GM21786 (cell line): ENCODE measurements at regions not wholly inside any gene's neighbourhood (a gene's known extent, or its start where the extent isn't known, plus 50 kb on each side); places are given as distances from the start of the nearest gene placed in this dataset.

Source experiments
- ATAC-seq: cut with Tn5 transposase; IDR thresholded peaks from one replicate; pipeline ENCODE4 v1.9.1; 2021; ENCODE audit not compliant: unreplicated experiment

DNA sequence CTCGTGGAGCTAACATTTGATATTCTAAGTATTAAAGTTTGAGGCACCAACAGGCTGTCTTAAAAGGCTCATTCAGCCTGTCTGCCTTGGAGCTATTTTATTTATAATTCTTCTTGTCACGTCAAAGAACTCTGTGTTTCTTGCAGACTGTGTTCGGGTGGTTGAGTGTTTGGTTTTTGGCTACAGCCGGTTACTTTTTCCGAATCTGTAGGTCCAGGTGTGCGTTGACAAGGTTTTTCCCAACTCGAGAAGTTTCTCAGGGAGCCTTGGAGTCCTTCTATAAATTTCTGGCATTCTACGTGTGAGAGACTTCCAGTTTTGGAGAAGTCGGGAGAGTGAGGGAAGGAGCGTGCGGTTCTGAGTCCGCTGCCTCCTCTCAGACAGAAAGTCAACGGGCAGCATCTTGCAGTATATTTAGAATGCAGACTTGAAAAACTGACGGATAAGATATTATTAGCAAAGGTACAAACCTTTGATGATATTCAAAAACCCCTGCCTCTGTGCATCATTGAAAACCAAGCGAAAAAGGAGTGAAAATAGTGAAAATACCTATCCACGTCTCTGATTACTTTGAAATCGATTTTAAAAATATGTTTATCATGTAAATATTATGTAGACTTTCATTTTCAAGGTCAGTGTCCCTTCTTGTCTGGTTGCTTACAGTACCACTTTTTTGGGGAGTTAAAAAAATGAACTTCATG lies 85.2 kb upstream of the PPARA start:
- ATAC-seq: no peak

DNA sequence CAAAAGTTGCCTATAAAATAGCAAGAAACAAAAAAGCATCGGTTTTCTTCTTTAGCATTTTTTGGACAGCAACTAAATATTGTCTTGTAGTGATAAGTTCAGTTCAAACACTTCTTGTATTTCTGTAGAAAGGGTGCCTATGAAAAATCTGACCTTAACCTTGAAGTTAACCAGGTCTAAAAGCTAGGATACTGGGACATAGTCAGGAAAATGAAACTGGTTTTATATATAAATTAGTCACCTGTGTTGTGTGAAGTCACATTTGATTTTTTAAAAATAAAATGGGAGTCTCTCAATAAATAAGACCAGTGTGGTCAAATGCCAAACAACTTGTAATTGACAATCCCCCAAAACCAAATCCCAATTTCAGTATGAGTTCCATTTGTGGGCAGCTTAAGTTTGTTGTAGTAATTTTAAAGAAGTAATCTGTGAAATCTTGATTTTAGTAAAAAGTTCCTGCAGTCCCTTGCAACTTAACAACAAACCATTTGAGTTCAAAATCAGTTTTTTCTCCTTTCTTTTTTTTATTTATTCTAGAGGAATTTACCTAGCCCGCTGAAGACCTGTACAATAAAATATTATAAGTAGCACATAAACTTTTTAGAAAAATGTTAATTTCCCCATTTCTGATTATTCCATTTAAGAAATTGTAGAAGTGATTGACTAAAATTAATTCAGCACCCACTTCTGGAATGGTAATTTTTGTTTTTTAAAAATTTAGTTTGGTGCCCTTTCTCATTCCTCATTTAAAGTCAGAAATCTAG lies 84.5 kb upstream of the PPARA start:
- ATAC-seq: no peak

DNA sequence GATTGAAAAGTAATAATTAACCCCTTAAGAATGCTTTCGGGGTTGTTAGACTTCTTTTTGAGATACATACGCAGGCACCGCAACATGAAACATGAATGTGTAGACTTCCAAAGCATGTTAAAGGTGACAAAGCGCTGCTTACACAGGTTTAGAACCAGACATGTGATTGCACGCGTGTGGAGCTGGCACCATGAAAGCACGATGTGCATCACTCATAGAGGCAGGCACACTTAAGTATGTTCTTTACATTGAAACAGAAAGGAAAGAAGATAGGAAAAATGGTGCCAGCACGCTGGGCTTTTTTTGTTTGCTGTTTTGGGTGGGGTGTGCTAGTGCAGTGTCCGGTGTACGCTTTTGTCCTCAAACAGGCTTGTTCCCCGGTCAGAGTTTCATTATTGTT lies 83.6 kb upstream of the PPARA start:
- ATAC-seq: no peak

DNA sequence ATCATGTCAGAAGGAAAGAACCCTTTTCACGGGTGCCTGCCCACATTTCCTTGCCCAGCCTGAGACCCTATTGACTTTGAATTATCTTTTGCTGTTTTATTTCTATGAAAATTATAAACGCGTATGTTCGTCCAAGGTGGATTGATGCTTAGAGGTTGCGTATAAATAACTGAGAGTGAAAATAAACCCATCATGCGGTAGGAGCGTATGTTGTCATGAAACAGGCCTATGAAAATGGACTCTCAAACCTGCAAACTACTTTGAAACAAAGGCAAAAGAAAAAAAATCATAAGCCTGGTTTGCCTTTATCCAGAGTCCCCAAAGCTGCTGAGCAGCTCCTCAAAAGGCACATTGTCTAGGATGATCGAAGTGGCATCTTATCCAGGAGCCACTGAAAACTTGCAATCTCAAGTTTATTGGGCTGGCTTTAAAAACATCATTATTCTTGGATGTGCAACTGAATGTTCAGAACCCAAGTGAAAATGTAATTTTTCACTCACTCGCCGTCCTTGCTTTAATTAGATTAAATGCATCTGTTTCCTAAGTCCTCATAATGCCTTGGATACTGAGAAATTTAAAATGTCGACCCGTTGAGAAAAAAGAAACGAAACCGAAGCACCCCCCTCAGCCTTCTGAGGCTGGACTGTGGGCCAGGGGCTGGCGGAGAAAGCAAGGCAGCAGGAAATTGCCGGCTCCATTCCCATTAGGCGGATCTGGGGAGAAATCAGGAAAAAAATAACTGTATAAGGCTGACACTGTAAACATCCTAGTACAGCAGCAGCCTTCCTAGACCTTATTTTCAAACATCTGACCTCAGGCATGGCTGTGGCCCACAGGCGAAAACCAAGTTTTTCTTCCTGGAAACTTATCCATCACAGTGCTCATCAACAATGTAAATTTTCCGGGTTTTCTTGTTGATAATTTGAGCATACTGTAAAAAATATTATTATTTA lies 82.9 kb upstream of the PPARA start:
- no peak for ATAC-seq

DNA sequence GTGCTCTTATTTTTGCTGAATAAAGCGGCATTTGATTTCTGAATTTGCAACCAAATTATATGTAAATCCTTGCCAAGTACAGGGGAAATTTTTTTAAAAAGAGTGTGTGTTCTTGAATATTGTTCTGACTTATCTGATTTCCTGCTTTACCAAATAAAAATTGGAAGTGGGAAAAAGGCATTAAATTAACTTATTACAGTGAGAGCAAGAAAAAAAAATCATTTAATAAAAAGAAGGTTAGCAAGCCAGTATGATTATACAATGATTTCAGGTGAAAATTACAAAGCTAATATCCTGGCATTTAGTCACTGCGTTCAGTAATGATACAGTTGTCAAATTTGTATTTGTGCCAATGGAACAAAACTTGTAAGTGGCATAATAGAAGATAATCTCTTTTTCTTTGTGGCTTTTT lies 82.1 kb upstream of the PPARA start:
- ATAC-seq: no peak

DNA sequence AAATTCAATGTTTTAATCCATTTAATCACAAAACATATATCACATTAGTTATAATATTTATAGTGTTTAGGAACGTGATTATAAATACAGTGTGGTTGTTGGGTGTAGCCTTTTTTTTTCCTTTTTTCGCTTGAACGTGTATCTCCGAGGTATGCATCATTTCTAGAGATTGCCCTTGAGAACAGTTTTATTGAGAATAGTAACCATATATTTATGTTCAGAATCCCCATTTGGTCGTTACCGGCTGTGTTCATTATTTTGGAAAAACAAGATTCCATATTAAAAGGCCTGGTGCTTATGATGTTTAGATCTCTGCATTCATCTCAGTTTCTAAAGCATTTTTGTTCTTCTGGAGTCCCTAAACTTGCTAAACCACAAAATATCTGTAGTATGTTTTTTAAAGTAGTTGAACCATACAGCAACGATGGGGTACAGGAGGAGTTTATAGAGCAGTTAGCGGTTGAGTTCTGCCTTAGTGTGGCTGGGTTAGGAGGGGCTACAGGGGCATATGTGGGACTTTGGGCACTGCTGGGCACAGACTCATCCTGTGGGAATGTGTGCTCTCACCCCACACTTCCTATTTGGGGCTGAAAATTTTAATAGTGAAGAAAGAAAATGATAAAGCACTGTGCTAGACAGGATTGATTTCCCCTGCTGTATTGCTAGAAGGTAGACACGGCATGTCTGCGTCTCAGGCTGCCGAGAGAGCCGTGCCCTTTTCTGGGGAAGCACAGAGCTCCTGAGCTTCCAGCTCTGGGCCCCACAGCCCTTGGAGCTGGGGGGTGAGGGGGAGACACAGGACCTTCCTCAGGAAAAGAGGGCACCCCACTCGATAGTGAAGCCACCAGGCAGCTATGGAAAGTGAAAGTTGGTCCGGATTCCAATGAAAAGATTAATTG lies 81.5 kb upstream of the PPARA start:
- ATAC-seq: no peak

DNA sequence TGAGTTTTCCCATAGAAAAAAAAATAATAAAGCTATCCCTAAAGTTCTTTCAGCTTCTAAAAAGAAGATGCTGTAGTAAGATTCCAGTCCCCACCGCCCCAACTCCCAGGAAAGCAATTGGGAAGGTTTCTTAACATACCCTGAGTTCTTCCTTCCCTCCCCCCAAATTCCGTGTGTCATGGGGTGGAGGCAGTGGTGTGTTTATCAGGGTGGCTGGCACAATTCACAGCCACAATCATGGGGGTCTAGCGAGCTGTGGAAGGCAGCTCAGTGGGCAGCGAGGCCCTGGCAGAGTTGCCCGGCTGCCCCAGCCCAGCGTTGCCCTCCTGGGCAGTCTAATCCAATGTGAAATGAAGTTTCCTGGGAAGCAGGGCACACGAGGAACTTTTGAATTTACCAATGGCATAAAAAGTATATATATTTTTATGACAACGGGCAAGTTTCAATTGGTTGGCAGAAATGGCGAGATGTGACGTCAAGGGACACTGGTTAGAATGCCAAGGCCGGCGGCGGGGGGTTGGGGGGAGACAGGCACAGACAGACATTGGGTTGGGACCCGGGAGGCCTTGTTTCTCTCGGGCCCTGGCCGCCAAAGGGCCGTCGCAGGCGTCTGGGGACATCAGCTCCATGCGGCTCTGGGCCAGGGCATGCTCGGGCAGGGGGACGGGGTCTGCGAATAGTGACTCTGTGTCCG lies 80.7 kb upstream of the PPARA start:
- ATAC-seq: no peak

DNA sequence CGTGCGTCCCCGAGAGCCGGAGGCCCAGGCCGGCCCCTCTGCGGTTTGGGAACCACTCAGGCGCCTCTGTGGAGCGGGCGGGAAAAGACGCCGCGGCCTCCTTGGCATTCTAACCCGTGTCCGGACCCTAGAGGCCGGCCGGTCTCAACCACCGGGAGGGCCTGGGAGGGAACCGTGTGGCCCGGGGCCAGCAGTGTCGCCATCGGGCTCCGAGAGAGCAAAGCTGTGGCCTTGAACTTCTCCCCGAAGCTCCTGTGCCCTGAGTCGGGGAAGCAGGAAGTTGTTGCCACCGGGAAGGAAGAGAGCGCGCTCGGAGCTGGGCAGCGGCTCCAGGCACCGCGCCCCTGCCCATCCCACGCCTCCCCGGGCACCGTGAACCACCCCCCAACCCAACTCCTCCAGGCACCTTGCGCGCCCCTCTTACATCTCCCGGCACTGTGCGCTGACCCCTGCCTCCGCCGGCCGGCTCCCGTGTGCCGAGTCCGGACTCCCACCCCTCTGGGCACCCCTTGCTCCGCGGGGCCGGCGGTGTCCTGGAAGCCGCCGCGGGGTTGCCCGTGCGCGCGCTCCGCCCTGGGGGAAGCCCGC lies 80.0 kb upstream of the PPARA start:
- ATAC-seq: no peak

DNA sequence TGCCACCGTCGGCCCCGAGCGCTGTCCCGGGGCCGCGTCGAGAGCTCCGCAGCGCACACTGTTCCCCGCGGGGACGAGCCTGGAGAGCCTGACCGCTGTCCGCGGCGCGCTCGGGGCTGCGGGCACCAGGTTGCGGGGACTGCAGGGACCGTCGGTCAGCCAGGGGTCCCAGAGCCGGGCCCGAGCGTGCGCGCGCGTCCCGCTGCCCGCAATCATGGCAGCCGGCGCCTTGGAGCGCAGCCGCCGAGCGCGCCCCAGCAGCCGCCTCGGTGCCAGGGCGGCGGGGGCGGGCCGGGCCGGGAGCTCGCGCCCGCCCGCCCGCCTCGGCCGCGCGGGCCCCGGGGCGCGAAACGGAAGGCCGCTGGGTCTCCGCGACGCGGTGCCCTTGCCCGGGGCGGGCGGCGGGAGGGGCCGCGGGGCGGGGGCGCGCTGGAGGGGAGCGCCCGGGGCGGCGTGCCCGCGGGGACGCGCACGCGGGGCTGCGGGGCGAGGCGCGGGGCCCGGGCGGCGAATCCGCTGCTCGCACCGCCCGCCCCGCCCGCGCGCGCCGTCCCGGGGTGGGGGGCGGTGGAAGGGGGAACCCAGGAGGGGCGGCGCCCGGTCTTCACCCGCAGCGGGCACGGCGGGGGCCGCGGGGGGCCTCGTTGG lies 79.4 kb upstream of the PPARA start:
- ATAC-seq: no peak

DNA sequence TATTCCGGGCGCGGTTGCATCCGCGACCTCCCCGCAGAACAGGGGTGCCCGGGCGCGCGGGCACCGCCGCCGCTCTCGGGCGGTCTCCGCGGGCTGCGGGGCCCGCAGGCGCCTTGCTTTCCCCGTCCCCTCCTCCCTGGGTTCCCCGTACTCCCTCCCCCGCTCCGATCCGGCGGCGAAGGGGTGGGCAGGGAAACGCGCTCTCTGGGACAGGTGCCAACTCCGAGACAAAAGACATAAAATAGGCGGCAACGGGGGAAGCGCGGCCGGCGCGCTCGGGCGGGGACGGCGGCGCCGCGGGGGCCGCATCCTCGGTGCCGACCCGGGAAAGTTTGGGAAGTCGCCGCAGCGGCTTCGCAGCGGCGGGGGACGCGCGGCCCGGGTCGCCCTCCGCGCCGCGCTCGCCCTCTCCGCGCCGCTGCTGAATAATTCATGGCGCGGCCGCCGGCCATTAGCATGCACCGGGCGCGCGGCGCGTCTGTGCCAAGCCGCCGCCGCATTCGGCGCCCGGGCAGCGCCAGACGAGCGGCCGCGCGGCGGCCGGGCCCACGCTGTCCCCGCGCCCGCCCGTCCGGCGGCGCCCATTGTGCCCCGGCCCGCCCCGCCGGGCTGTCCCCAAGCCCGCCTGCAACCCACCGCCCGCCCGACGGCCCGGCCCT lies 78.7 kb upstream of the PPARA start:
- no peak for ATAC-seq

DNA sequence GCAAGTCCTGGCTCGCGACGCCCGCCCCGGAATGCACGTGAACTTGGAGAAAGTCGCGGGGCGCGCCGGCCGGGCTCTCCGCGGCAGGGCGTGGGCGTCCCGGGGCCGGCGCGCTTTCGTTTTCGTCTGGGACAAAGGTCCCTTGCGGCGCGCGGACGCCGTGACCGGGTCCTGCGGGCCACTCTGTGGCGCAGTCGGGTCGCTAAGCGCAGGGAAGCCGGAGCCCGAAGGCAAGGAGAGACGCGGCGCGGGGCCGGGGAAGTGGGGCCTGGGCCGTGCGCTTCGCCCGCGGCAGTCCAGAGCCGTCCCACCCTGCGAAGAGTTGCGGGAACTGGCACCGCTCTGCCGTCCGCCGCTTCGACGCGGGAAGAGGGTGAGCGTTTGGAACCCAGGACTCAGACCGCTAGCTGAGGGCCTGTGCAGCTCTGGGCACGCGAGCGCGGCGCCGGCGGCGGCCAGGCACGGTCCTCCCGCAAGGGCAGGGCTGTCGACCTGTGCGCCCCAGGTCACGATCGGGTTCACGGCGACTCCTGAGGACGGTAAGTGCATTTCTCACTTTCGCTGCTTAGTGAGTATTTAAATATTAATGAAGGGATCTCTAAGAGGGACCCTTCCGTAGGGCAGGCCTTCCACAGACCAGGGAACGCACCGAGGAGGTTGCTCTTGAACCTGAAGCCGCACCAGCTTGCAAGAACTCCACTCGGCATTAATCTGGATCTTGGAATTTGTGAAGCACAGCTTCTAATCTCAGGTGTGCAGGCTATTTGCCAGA lies 78.0 kb upstream of the PPARA start:
- no peak for ATAC-seq

DNA sequence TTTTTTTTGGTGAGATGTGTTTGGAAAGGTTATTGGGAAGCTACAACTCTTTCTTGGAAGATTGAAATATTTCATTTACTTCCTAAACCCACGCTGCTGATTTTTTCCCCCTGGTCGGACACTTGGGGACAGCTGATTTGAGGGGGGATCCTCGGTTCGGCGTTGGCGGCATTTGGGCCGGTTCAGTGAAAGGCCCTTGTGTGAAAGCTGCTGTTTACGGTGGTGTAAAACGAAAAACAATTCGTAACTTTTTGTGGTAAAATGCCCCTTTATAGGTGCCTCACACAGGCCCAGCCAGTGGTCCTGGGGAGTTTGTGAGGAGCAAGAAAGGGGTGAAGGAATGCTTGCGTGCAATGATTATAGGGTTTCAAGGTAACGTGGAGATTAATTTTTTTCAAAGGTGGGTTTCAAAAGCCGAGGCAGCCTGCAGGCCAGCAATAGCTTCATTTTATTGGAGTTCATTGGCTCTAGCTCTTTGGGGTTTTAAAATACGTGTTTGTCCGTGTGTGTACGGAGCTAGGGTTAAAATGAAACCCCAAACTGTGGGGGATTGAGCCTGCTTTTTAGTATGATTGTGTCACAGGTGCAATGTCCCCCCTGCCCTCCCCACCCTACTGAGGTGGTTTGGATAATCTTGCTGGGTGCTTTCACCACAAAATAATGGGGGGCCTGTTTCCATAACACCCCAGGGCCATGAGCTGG lies 77.2 kb upstream of the PPARA start:
- no peak for ATAC-seq

DNA sequence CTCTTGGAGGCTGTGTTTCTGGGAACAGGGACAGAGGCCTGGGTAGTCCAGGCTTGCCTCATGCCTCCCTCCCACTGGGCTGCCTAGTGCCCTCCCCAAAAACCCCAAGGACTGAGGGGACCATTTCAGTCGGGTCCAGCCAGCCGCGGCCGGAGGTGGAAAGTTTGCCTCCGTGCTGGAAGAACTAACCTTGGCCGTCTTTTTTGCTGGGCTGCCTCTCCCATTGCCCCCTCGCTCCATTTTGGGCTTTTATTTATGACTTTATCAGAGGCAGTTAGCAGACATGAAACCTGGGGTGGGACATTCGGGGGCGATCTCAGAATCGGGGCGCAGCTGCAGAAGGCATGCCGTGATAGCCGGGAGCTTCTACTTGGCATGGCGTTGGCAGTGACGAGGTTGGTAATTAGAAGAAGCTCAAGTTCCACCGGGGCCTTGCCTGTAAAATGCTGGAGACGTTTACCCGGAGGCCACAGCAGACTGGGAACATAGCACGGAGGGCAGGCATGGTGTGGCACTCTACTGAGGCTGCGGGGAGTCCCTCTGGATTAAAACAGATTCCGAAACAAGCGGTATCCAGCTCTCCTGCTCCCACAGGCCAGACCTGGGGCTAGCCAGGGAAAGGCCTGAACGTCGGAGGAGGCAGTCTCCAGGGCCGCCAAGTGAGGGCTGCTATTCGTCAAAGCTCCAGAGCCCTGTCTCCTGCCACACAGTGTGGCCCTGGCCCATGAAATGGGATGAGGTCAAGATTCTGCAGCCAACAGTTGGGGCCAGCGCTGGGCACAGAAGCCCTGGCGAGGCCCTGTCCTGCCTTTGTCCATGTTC lies 76.4 kb upstream of the PPARA start:
- no peak for ATAC-seq

DNA sequence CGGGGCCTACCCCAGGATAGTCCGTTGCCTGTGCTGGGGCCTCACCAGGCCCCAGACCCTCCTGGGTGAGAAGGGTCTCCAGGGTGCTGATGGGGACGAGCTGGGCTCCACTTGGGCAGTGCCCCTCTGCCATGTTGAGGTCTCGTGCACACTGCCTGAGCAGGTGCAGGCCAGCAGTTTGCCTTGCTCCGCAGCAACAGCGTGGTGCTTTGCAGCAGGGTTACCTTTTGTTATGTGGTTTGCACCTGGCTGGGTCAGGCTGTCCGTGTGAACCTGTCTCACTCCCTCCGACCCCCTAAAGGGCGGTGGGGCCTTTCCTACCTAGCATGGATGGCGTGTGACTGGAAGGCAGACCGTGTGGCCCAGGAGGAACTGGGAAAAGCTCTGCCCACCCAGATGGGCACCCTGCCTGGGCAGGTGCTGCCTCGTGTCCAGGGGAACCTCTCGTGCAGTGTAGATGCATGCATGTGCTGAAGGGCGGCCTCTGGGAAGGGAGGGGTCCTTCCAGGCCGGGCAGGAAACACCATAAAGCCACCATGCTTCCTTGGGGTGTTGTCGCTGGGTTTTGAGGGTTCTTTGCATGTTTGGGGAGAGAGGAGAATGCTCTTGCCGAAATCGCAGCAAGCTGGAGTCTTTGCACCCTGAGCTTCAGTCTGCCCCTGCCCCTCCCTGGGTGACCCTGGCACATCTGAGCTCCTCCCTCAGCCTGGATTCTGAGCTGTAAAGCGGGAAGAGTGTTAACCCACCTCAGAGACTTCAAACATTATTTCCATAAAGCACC lies 75.4 kb upstream of the PPARA start:
- no peak for ATAC-seq

DNA sequence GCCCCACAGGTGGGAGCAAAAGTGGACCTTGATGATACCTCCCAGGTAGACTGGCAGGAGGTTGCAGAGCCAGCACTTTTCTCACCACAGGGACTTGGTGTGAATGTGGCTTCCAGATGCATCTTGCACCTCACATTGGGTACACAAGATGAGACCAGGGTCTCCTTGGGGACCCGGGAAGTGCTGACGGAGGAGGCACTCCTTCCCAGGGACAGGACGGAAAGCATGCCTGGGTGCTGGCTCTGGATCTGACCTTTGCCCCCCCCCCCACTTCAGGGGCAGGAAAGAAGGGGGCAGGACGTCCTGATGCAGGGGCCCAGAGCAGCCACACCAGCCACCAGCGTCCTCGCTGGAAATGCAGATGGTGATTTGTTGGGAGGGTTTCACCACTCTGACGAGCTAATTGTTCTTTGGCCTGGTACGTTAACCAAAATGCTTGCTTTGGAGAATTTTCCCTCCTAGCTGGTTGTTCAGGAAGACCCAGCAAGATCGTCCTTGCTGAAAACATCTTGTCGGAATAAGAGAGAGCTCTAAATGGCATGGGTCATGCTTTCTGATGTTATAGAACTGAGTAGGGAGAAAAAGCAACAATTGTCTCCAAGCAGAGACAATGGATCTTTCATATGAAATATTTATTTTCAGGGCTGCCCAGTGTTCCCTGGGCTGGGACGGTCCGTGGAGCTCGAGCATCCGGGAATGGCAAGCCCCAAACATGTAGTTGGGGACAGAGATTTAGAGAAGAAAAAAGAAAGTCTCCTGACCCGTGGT lies 74.4 kb upstream of the PPARA start:
- ATAC-seq: no peak
